ENCODE measurements at regions not wholly inside any gene's neighbourhood (a gene's known extent, or its start where the extent isn't known, plus 50 kb on each side); places are given as distances from the start of the nearest gene placed in this dataset.

DNA sequence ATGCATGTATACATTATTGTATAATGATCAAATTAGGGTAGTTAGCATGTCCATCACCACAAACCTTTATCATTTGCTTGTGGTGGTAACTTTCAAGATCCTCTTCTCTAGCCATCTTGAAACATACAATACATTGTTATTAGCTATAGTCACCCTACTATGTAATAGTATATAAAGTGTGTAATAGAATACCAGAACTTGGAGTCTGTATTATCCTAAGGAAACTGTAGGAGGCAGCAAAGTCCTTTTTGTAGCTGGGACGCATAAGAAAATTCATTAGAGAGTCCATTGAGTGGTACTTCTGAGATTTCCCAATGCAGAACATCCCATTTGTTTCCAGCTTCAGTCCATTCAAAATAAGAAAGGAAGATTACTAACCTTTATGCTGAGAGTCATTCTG lies 325.9 kb upstream of the LRFN5 start:
- no peak for TF ChIP-seq EZH2 (IDR thresholded peaks at IDR 0.05; ENCODE audit: low read length, unreplicated experiment)
- TF ChIP-seq CTCF (conservative IDR thresholded peaks at IDR 0.05; ENCODE audit: low read depth, low read length): peak; percentile 66
